HCT116 (cell line): ENCODE measurements at regions not wholly inside any gene's neighbourhood (a gene's known extent, or its start where the extent isn't known, plus 50 kb on each side); places are given as distances from the start of the nearest gene placed in this dataset.

Experiments
- ATAC-seq: fragments of 200-7000 bp; cut with Tn5 transposase; 2 replicates; pipeline ENCODE4 v1.9.1; 2020; ENCODE audit warnings: mild to moderate bottlenecking, moderate library complexity
- BruUV-seq: library from RNA; stranded (reverse); fragments of 400-500 nt; replicated peaks from 2 replicates; lab custom pipeline; 2021; lab: Mats Ljungman, UMichigan
- CTCF ChIA-PET: fragments of 300-600 bp; sonication (Branson Sonifier 250); formaldehyde crosslinking; loops from one replicate; lab custom pipeline; 2021; ENCODE audit warnings: antibody characterized with exemption; lab: Charles Lee
- POLR2A ChIA-PET: fragments of 300-600, 350-600 bp; sonication (Branson Sonifier 250); formaldehyde crosslinking; loops from one replicate; lab custom pipeline; 2021; ENCODE audit warnings: antibody characterized with exemption; lab: Charles Lee
- RAD21 ChIA-PET, 2 experiments: fragments of 300-600 bp; sonication (Branson Sonifier 250); formaldehyde crosslinking; loops; one replicate each; lab custom pipeline; 2023; ENCODE audit warnings: low total read pairs in 2 of 2; ENCODE audit not compliant: uncharacterized antibody in 2 of 2, unreplicated experiment in 2 of 2, low non-redundant PET in 1 of 2; lab: Charles Lee
- DNase-seq: peaks from one replicate; pipeline ENCODE4 v3.0.0-alpha.2; 2010; ENCODE audit warnings: low read depth, low spot score
- H2AFZ ChIP-seq: fragments of 200-600 bp; shearing (Covaris generic), sonication (generic); 2 replicates; pipeline ENCODE4 v1.6.1; 2017; ENCODE audit warnings: low read depth, mixed run types, mixed read lengths, antibody characterized with exemption, low read length; ENCODE audit not compliant: poor library complexity, severe bottlenecking
- H3K27ac ChIP-seq: 2 replicates; pipeline ENCODE4 v1.5.1; 2012; ENCODE audit warnings: low read depth, low read length
- H3K27me3 ChIP-seq: fragments of 200-600 bp; sonication (generic); 2 replicates; pipeline ENCODE4 v1.6.1; 2016; ENCODE audit warnings: mixed run types, low read length, mixed read lengths; ENCODE audit not compliant: insufficient read depth
- H3K36me3 ChIP-seq, 2 experiments: fragments of 200-500 bp in 1 of 2; fragments of 200-600 bp in 1 of 2; sonication (Bioruptor generic) in 1 of 2; sonication (generic) in 1 of 2; 2 replicates each; pipeline versions ENCODE4 v1.5.1 to v1.6.1; 2014 to 2016; ENCODE audit warnings: low read length in 2 of 2, inconsistent platforms in 1 of 2, mixed read lengths in 1 of 2, mixed run types in 1 of 2; ENCODE audit not compliant: insufficient read depth in 2 of 2, control insufficient read depth in 1 of 2
- H3K4me1 ChIP-seq, 2 experiments: fragments of 200-600 bp in 1 of 2; sonication (generic) in 1 of 2; 2 replicates each; pipeline versions ENCODE4 v1.5.1 to v1.6.1; 2012 to 2017; ENCODE audit warnings: low read length in 2 of 2, inconsistent platforms in 1 of 2, mild to moderate bottlenecking in 1 of 2, mixed read lengths in 1 of 2, mixed run types in 1 of 2, moderate library complexity in 1 of 2; ENCODE audit not compliant: insufficient read depth in 2 of 2, control insufficient read depth in 1 of 2
- H3K4me2 ChIP-seq: fragments of 200-600 bp; sonication (generic); 2 replicates; pipeline ENCODE4 v1.6.1; 2017; ENCODE audit warnings: mixed run types, low read length, mixed read lengths
- H3K4me3 ChIP-seq, 2 experiments: fragments of 200-600 bp in 1 of 2; sonication (generic) in 1 of 2; replicated peaks in 1 of 2; 2 replicates each; pipeline ENCODE4 v1.5.1; 2011 to 2016; ENCODE audit warnings: low read length in 2 of 2, control low read depth in 1 of 2, low read depth in 1 of 2, mild to moderate bottlenecking in 1 of 2, mixed read lengths in 1 of 2, mixed run types in 1 of 2
- H3K79me2 ChIP-seq: fragments of 200-600 bp; sonication (generic); 2 replicates; pipeline ENCODE4 v1.6.1; 2017; ENCODE audit warnings: mild to moderate bottlenecking, mixed run types, low read length, moderate library complexity, mixed read lengths; ENCODE audit not compliant: insufficient read depth
- H3K9ac ChIP-seq: fragments of 200-600 bp; sonication (generic); 2 replicates; pipeline ENCODE4 v1.6.1; 2016; ENCODE audit warnings: low read length, mixed read lengths
- H3K9me2 ChIP-seq: fragments of 200-600 bp; sonication (generic), shearing (Covaris generic); 2 replicates; pipeline ENCODE4 v1.6.1; 2017; ENCODE audit warnings: mixed run types, mild to moderate bottlenecking, moderate library complexity; ENCODE audit not compliant: insufficient read depth
- H3K9me3 ChIP-seq, 2 experiments: fragments of 200-500 bp in 1 of 2; fragments of 200-600 bp in 1 of 2; sonication (Bioruptor generic) in 1 of 2; sonication (generic) in 1 of 2; 2 replicates each; pipeline ENCODE4 v1.6.1; 2014 to 2017; ENCODE audit warnings: low read length in 2 of 2, mixed read lengths in 2 of 2, inconsistent platforms in 1 of 2, low read depth in 1 of 2, mild to moderate bottlenecking in 1 of 2, mixed run types in 1 of 2, moderate library complexity in 1 of 2; ENCODE audit not compliant: control insufficient read depth in 1 of 2, insufficient read depth in 1 of 2
- H4K20me1 ChIP-seq: fragments of 200-600 bp; sonication (generic), shearing (Covaris generic); 2 replicates; pipeline ENCODE4 v1.6.1; 2017; ENCODE audit warnings: mixed run types, mild to moderate bottlenecking, moderate library complexity; ENCODE audit not compliant: insufficient read depth
- CBX3 ChIP-seq: IDR thresholded peaks from 2 replicates; pipeline ENCODE4 v1.6.1; 2012; ENCODE audit warnings: low read depth
- CEBPB ChIP-seq: IDR thresholded peaks from 2 replicates; pipeline ENCODE4 v1.6.1; 2012; ENCODE audit warnings: low read depth
- EGR1 ChIP-seq: IDR thresholded peaks from 2 replicates; pipeline ENCODE4 v1.6.1; 2012; ENCODE audit warnings: low read depth
- ELF1 ChIP-seq: IDR thresholded peaks from 2 replicates; pipeline ENCODE4 v1.6.1; 2012; ENCODE audit warnings: low read depth, borderline replicate concordance
- EZH2 ChIP-seq: fragments of 200-600 bp; sonication (generic); IDR thresholded peaks from 2 replicates; pipeline ENCODE4 v1.6.1; 2017; ENCODE audit warnings: antibody characterized with exemption, mixed run types
- EZH2phosphoT487 ChIP-seq: fragments of 200-600 bp; IDR thresholded peaks from 2 replicates; pipeline ENCODE4 v1.6.1; 2018; ENCODE audit warnings: antibody characterized with exemption, borderline replicate concordance
- FOSL1 ChIP-seq: IDR thresholded peaks from 2 replicates; pipeline ENCODE4 v1.6.1; 2012; ENCODE audit warnings: low read depth
- RAD21 ChIP-seq: IDR thresholded peaks from 2 replicates; pipeline ENCODE4 v1.6.1; 2012; ENCODE audit warnings: low read depth, mild to moderate bottlenecking
- SIN3A ChIP-seq: IDR thresholded peaks from 2 replicates; pipeline ENCODE4 v1.6.1; 2012; ENCODE audit warnings: low read depth
- SP1 ChIP-seq: IDR thresholded peaks from 2 replicates; pipeline ENCODE4 v1.6.1; 2012; ENCODE audit warnings: low read depth
- YY1 ChIP-seq: IDR thresholded peaks from 2 replicates; pipeline ENCODE4 v1.6.1; 2011; ENCODE audit warnings: low read length, low read depth, moderate library complexity, mild to moderate bottlenecking; ENCODE audit not compliant: insufficient replicate concordance; ENCODE audit errors: extremely low read depth
- ZFX ChIP-seq: fragments of 450-650 bp; IDR thresholded peaks from 2 replicates; pipeline ENCODE4 v1.6.1; 2017
- intact Hi-C: fragments of 100-400 bp; cut with micrococcal nuclease; formaldehyde crosslinking; loops from 2 replicates; pipeline ENCODE4 v1.10.0; 2022
- TF ChIP-seq, protein P1 (sequence below): IDR thresholded peaks from 2 replicates; pipeline ENCODE4 v1.6.1; 2011; ENCODE audit warnings: mild to moderate bottlenecking, low read length, moderate library complexity; ENCODE audit not compliant: insufficient replicate concordance; ENCODE audit errors: extremely low read depth
- TF ChIP-seq, protein P2 (sequence below): IDR thresholded peaks from 2 replicates; pipeline ENCODE4 v1.6.1; 2012; ENCODE audit warnings: low read depth

DNA sequence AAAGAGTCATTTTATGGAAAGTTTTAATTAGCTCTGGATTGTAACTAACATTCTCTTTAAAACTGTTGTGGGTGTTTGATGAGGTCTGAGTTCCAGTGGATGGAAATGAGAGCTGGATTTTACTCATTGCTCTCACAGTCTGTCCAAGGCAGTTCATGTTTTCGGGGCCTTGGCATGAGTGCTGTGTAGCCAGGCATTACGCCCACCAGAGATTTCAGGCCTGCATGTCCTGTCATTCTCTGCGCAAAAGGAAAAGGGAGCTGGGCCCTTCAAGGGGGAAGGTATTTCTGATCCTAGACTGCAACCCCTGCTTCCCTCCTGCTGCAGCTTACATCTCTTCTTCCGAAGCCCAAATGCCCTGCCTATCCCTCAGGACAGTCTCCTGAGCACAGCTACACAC, 499.6 kb upstream of the TRPC7 start:
- no peaks in the 10 kb centered on the region; the same call in 1 of the 2 replicates for H4K20me1 ChIP-seq
- no peaks in the 10 kb centered on the region for H3K36me3 ChIP-seq
- no peak overlapping the region for H3K9ac ChIP-seq
- intact Hi-C loops = no loop called here
- ATAC-seq = no peak
- H3K79me2 ChIP-seq = no peaks in the 10 kb centered on the region
- CTCF ChIA-PET = no interaction called here
- no peak overlapping the region for H3K27ac ChIP-seq
- BruUV-seq = no TSS peak
- no peaks in the 10 kb centered on the region for H3K4me1 ChIP-seq
- TF ChIP-seq, protein P1, sequence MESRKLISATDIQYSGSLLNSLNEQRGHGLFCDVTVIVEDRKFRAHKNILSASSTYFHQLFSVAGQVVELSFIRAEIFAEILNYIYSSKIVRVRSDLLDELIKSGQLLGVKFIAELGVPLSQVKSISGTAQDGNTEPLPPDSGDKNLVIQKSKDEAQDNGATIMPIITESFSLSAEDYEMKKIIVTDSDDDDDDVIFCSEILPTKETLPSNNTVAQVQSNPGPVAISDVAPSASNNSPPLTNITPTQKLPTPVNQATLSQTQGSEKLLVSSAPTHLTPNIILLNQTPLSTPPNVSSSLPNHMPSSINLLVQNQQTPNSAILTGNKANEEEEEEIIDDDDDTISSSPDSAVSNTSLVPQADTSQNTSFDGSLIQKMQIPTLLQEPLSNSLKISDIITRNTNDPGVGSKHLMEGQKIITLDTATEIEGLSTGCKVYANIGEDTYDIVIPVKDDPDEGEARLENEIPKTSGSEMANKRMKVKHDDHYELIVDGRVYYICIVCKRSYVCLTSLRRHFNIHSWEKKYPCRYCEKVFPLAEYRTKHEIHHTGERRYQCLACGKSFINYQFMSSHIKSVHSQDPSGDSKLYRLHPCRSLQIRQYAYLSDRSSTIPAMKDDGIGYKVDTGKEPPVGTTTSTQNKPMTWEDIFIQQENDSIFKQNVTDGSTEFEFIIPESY = no peak
- TF ChIP-seq EZH2 (no peak), RAD21 (no peak), CBX3 (no peak), SIN3A (no peak), CEBPB (no peak), ELF1 (no peak), SP1 (no peak), YY1 (no peak), ZFX (no peak), EZH2phosphoT487 (no peak), FOSL1 (no peak), EGR1 (no peak)
- TF ChIP-seq, protein P2, sequence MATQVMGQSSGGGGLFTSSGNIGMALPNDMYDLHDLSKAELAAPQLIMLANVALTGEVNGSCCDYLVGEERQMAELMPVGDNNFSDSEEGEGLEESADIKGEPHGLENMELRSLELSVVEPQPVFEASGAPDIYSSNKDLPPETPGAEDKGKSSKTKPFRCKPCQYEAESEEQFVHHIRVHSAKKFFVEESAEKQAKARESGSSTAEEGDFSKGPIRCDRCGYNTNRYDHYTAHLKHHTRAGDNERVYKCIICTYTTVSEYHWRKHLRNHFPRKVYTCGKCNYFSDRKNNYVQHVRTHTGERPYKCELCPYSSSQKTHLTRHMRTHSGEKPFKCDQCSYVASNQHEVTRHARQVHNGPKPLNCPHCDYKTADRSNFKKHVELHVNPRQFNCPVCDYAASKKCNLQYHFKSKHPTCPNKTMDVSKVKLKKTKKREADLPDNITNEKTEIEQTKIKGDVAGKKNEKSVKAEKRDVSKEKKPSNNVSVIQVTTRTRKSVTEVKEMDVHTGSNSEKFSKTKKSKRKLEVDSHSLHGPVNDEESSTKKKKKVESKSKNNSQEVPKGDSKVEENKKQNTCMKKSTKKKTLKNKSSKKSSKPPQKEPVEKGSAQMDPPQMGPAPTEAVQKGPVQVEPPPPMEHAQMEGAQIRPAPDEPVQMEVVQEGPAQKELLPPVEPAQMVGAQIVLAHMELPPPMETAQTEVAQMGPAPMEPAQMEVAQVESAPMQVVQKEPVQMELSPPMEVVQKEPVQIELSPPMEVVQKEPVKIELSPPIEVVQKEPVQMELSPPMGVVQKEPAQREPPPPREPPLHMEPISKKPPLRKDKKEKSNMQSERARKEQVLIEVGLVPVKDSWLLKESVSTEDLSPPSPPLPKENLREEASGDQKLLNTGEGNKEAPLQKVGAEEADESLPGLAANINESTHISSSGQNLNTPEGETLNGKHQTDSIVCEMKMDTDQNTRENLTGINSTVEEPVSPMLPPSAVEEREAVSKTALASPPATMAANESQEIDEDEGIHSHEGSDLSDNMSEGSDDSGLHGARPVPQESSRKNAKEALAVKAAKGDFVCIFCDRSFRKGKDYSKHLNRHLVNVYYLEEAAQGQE = no peak
- POLR2A ChIA-PET = no interaction called here
- no peaks in the 10 kb centered on the region for H3K9me3 ChIP-seq
- H3K27me3 ChIP-seq = peaks cover 15% of the 10 kb centered on the region; the same call in 1 of the 2 replicates
- no peak for DNase-seq
- RAD21 ChIA-PET = no interaction called here
- H2AFZ ChIP-seq = no peak overlapping the region
- no peaks in the 10 kb centered on the region for H3K9me2 ChIP-seq
- H3K4me3 ChIP-seq = no peak overlapping the region
- no peak overlapping the region for H3K4me2 ChIP-seq
